SU-DHL-6 (cell line): ENCODE measurements at regions not wholly inside any gene's neighbourhood (a gene's known extent, or its start where the extent isn't known, plus 50 kb on each side); places are given as distances from the start of the nearest gene placed in this dataset.

Source experiments
- H2AFZ ChIP-seq: fragments of 200-600 bp; sonication (generic); 2 replicates; pipeline ENCODE4 v1.6.1; 2014; ENCODE audit warnings: low read depth, mild to moderate bottlenecking, moderate library complexity, mixed read lengths, antibody characterized with exemption, low read length; ENCODE audit not compliant: severe bottlenecking
- H3F3A ChIP-seq: fragments of 200-600 bp; shearing (Covaris generic); 2 replicates; pipeline ENCODE4 v1.6.0; 2016; ENCODE audit warnings: antibody characterized with exemption, mild to moderate bottlenecking; ENCODE audit not compliant: insufficient read depth
- H3K27ac ChIP-seq: fragments of 200-600 bp; sonication (generic); 2 replicates; pipeline ENCODE4 v1.5.1; 2016; ENCODE audit warnings: low read depth, mild to moderate bottlenecking, low read length, moderate library complexity, mixed read lengths
- H3K27me3 ChIP-seq: fragments of 200-600 bp; sonication (generic), shearing (Covaris generic); 2 replicates; pipeline ENCODE4 v1.6.0; 2014; ENCODE audit warnings: mild to moderate bottlenecking, low read length
- H3K36me3 ChIP-seq: fragments of 200-600 bp; sonication (generic); 2 replicates; pipeline ENCODE4 v1.6.1; 2014; ENCODE audit warnings: mild to moderate bottlenecking, low read length, mixed read lengths
- H3K4me2 ChIP-seq: fragments of 300-600, 200-600 bp; shearing (Covaris generic), sonication (generic); 2 replicates; pipeline ENCODE4 v1.6.0; 2014; ENCODE audit warnings: low read length, low read depth, mild to moderate bottlenecking; ENCODE audit not compliant: poor library complexity, severe bottlenecking
- H3K4me3 ChIP-seq: fragments of 200-600 bp; sonication (generic); 2 replicates; pipeline ENCODE4 v1.5.1; 2014; ENCODE audit warnings: antibody characterized with exemption, low read length, mild to moderate bottlenecking, mixed read lengths; ENCODE audit not compliant: insufficient read depth, poor library complexity, severe bottlenecking
- H3K79me2 ChIP-seq: fragments of 200-600 bp; sonication (generic); 2 replicates; pipeline ENCODE4 v1.6.1; 2014; ENCODE audit warnings: mild to moderate bottlenecking, low read length, moderate library complexity; ENCODE audit not compliant: insufficient read depth
- H3K9ac ChIP-seq: fragments of 200-600 bp; sonication (generic); 2 replicates; pipeline ENCODE4 v1.7.0; 2014; ENCODE audit warnings: mild to moderate bottlenecking, low read length
- H3K9me2 ChIP-seq: fragments of 200-600 bp; sonication (generic); replicated peaks from 2 replicates; pipeline ENCODE4 v1.6.1; 2014; ENCODE audit warnings: low read length; ENCODE audit not compliant: insufficient read depth
- H3K9me3 ChIP-seq: fragments of 200-600 bp; sonication (generic); 2 replicates; pipeline ENCODE4 v1.6.1; 2014; ENCODE audit warnings: low read length, mixed read lengths; ENCODE audit not compliant: insufficient read depth
- H4K20me1 ChIP-seq: fragments of 200-600 bp; sonication (generic); 2 replicates; pipeline ENCODE4 v1.6.1; 2014; ENCODE audit warnings: low read depth, mild to moderate bottlenecking, antibody characterized with exemption, low read length, moderate library complexity, mixed read lengths
- EZH2phosphoT487 ChIP-seq: fragments of 200-600 bp; sonication (generic), shearing (Covaris generic); conservative IDR thresholded peaks from 2 replicates; pipeline ENCODE4 v1.6.1; 2018; ENCODE audit warnings: mild to moderate bottlenecking, antibody characterized with exemption, low read length, moderate library complexity, mixed read lengths
- TF ChIP-seq, protein P1 (sequence below): fragments of 200-600 bp; sonication (generic); IDR thresholded peaks from one replicate; pipeline ENCODE4 v1.5.1; 2017; ENCODE audit warnings: antibody characterized with exemption, mild to moderate bottlenecking, low read length, moderate library complexity; ENCODE audit not compliant: insufficient read depth, poor library complexity, severe bottlenecking

DNA sequence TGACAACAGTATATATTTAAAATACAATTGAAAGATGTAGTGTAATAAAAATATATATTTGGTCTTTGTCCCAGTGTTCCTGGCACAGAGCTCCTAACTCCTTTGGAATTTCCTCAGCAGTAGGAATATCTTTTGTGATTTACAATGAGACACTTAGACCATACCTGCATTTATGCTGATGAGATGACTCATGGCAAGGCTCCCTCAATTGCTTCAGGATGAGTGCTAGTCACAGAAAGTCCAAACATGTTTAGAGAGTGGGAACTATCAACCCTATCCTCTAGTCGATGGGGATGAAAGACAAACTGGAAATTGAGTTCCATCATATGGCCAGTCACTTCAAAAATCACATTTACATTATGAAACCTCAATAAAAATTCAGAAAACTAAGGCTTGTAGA is 588.3 kb upstream of the LMCD1 start:
- no peak overlapping the region for H3K27ac ChIP-seq
- no peak overlapping the region for H3K4me3 ChIP-seq
- H3K36me3 ChIP-seq = no peaks in the 10 kb centered on the region
- no peak overlapping the region for H3K9ac ChIP-seq
- TF ChIP-seq, protein P1, sequence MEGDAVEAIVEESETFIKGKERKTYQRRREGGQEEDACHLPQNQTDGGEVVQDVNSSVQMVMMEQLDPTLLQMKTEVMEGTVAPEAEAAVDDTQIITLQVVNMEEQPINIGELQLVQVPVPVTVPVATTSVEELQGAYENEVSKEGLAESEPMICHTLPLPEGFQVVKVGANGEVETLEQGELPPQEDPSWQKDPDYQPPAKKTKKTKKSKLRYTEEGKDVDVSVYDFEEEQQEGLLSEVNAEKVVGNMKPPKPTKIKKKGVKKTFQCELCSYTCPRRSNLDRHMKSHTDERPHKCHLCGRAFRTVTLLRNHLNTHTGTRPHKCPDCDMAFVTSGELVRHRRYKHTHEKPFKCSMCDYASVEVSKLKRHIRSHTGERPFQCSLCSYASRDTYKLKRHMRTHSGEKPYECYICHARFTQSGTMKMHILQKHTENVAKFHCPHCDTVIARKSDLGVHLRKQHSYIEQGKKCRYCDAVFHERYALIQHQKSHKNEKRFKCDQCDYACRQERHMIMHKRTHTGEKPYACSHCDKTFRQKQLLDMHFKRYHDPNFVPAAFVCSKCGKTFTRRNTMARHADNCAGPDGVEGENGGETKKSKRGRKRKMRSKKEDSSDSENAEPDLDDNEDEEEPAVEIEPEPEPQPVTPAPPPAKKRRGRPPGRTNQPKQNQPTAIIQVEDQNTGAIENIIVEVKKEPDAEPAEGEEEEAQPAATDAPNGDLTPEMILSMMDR = no peak
- TF ChIP-seq EZH2phosphoT487 = no peak
- no peak overlapping the region for H2AFZ ChIP-seq
- no peaks in the 10 kb centered on the region for H3K79me2 ChIP-seq
- no peaks in the 10 kb centered on the region for H4K20me1 ChIP-seq
- H3K27me3 ChIP-seq = no peaks in the 10 kb centered on the region
- H3K4me2 ChIP-seq = no peak overlapping the region
- H3K9me3 ChIP-seq = no peaks in the 10 kb centered on the region
- no peaks in the 10 kb centered on the region for H3F3A ChIP-seq
- H3K9me2 ChIP-seq = no peaks in the 10 kb centered on the region

DNA sequence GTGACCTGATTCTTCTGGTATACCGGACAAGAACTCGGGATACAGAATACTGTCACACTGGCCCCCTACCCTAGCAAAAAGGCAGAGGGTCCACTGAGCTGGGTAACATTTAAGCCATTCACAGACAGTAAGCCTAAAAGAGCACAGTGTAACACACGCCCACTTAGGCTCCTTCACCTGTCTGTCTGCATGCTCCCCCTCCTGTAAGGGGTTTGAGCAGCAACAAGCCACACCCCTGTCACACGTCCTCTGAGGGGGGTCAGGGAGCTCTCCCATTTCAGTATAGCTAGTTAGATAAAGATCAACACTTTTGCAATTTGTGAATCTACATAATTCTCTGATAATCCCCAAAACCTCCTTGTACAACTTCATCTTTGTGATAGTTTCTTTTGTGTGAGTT is 586.3 kb upstream of the LMCD1 start:
- H4K20me1 ChIP-seq = no peaks in the 10 kb centered on the region
- no peaks in the 10 kb centered on the region for H3K9me3 ChIP-seq
- no peak overlapping the region for H3K9ac ChIP-seq
- no peak overlapping the region for H3K4me2 ChIP-seq
- no peaks in the 10 kb centered on the region for H3K36me3 ChIP-seq
- no peak overlapping the region for H2AFZ ChIP-seq
- no peak overlapping the region for H3K4me3 ChIP-seq
- no peaks in the 10 kb centered on the region for H3K79me2 ChIP-seq
- no peak overlapping the region for H3K27ac ChIP-seq
- TF ChIP-seq, protein P1 = no peak
- TF ChIP-seq EZH2phosphoT487 = no peak
- H3F3A ChIP-seq = no peaks in the 10 kb centered on the region
- no peaks in the 10 kb centered on the region for H3K27me3 ChIP-seq
- no peaks in the 10 kb centered on the region for H3K9me2 ChIP-seq

DNA sequence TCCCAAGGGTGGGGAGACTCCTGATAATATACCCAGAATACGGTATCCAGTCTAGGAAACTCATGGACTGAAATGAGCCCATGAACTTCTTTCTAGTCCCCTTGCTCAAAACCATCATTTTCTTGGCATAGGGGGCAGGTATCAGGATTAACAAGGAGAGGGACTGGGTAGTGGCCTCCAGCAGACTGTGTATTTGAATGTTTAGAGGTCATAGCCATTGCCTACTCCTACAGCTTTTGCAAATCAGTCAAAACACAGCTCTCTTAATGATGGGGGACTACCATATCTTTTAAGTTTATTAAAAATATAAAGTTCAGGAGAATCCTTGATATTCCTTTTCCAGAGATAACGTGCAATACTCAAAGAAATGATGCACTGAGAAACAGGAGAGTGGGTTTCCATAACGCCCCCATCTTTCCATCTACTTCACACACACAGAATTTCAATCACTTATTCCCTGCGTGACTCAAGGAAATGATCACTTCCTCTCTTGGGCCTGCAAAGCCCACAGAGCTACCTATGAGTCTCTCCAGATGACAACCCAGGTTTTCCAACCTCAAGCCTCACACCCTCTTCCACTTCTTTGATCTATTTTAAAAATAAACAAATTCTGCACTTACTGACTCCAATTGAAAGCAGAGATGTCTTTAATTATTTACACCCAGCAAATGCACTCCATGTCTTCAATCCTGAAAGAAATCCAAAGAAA is 584.0 kb upstream of the LMCD1 start:
- Histone ChIP-seq H3F3A (no peaks in the 10 kb centered on the region), H3K9ac (no peak overlapping the region), H3K4me3 (no peak overlapping the region), H4K20me1 (no peaks in the 10 kb centered on the region), H3K36me3 (no peaks in the 10 kb centered on the region), H3K4me2 (no peak overlapping the region), H2AFZ (no peak overlapping the region), H3K79me2 (no peaks in the 10 kb centered on the region), H3K27me3 (no peaks in the 10 kb centered on the region), H3K9me2 (no peaks in the 10 kb centered on the region), H3K9me3 (no peaks in the 10 kb centered on the region), H3K27ac (no peak overlapping the region)
- TF ChIP-seq, protein P1 = no peak
- no peak for TF ChIP-seq EZH2phosphoT487
